ENCODE measurements at regions not wholly inside any gene's neighbourhood (a gene's known extent, or its start where the extent isn't known, plus 50 kb on each side); places are given as distances from the start of the nearest gene placed in this dataset.

GRCh38 chr12:75727577-75727976 is 216.2 kb upstream of the KRR1 start:
- no peak for DNase-seq
- in situ Hi-C loops (cut with MboI), result no loop called here
- H3K9ac ChIP-seq, result no peak overlapping the region
- no peaks in the 10 kb centered on the region for H3K27me3 ChIP-seq (replicated peaks; ENCODE audit: insufficient read depth)
- H2AFZ ChIP-seq, result no peak overlapping the region
- H3K4me1 ChIP-seq (ENCODE audit: insufficient read depth), result peaks cover 31% of the 10 kb centered on the region
- no peaks in the 10 kb centered on the region for H3K36me3 ChIP-seq (ENCODE audit: low read depth)
- H3K79me2 ChIP-seq (ENCODE audit: insufficient read depth), result no peaks in the 10 kb centered on the region
- no peak for TF ChIP-seq EZH2phosphoT487 (IDR thresholded peaks at IDR 0.05; ENCODE audit: insufficient read depth, low read depth)
- no peak for TF ChIP-seq EZH2 (IDR thresholded peaks at IDR 0.05; ENCODE audit: insufficient read depth, poor library complexity, severe bottlenecking)
- no peak overlapping the region for H3K4me2 ChIP-seq (ENCODE audit: unreplicated experiment)
- WGBS, 2 experiments (ENCODE audit: low coverage in 1 of 2, low lambda C conversion rate in 2 of 2, missing lambda C conversion rate in 2 of 2), result 100% methylated on average over 2 of the region's 2 CpGs
- H3K9me3 ChIP-seq (ENCODE audit: low read depth), result no peaks in the 10 kb centered on the region
- no peak overlapping the region for H3K4me3 ChIP-seq
- H4K20me1 ChIP-seq (ENCODE audit: insufficient read depth), result no peaks in the 10 kb centered on the region
- H3K9me2 ChIP-seq (ENCODE audit: insufficient read depth), result no peaks in the 10 kb centered on the region
- peaks cover 32% of the 10 kb centered on the region for H3F3A ChIP-seq (ENCODE audit: insufficient read depth)
- H3K27ac ChIP-seq, result no peak overlapping the region

GRCh38 chr12:75725521-75726111 is 214.2 kb upstream of the KRR1 start:
- Histone ChIP-seq H3K4me3 (peak overlapping the region; percentile 40), H3K9me2 (ENCODE audit: insufficient read depth) (no peaks in the 10 kb centered on the region), H3K27ac (peak overlapping the region; percentile 56), H2AFZ (peak overlapping the region; percentile 59), H3K27me3 (replicated peaks; ENCODE audit: insufficient read depth) (no peaks in the 10 kb centered on the region), H3K4me2 (ENCODE audit: unreplicated experiment) (peak overlapping the region; percentile 49), H3K9me3 (ENCODE audit: low read depth) (no peaks in the 10 kb centered on the region), H4K20me1 (ENCODE audit: insufficient read depth) (no peaks in the 10 kb centered on the region), H3K36me3 (ENCODE audit: low read depth) (no peaks in the 10 kb centered on the region), H3K9ac (no peak overlapping the region), H3K79me2 (ENCODE audit: insufficient read depth) (no peaks in the 10 kb centered on the region), H3K4me1 (ENCODE audit: insufficient read depth) (peaks cover 50% of the 10 kb centered on the region), H3F3A (ENCODE audit: insufficient read depth) (peaks cover 40% of the 10 kb centered on the region)
- in situ Hi-C loops (cut with MboI), result no loop called here
- TF ChIP-seq EZH2 (IDR thresholded peaks at IDR 0.05; ENCODE audit: insufficient read depth, poor library complexity, severe bottlenecking) (no peak), EZH2phosphoT487 (IDR thresholded peaks at IDR 0.05; ENCODE audit: insufficient read depth, low read depth) (no peak)
- 4% methylated on average over 3 of the region's 3 CpGs for WGBS, 2 experiments (ENCODE audit: low coverage in 1 of 2, low lambda C conversion rate in 2 of 2, missing lambda C conversion rate in 2 of 2)
- DNase-seq, result peak; percentile 77

GRCh38 chr12:75724928-75725312 is 213.5 kb upstream of the KRR1 start:
- no peaks in the 10 kb centered on the region for H3K36me3 ChIP-seq (ENCODE audit: low read depth)
- H3K4me2 ChIP-seq (ENCODE audit: unreplicated experiment), result peak overlapping the region; percentile 49
- H3K4me3 ChIP-seq, result peak overlapping the region; percentile 40
- no peaks in the 10 kb centered on the region for H3K9me2 ChIP-seq (ENCODE audit: insufficient read depth)
- H3F3A ChIP-seq (ENCODE audit: insufficient read depth), result peaks cover 40% of the 10 kb centered on the region
- no peaks in the 10 kb centered on the region for H4K20me1 ChIP-seq (ENCODE audit: insufficient read depth)
- peaks cover 51% of the 10 kb centered on the region for H3K4me1 ChIP-seq (ENCODE audit: insufficient read depth)
- in situ Hi-C loops (cut with MboI), result no loop called here
- no peaks in the 10 kb centered on the region for H3K9me3 ChIP-seq (ENCODE audit: low read depth)
- no peak overlapping the region for H2AFZ ChIP-seq
- TF ChIP-seq EZH2phosphoT487 (IDR thresholded peaks at IDR 0.05; ENCODE audit: insufficient read depth, low read depth) (no peak), EZH2 (IDR thresholded peaks at IDR 0.05; ENCODE audit: insufficient read depth, poor library complexity, severe bottlenecking) (no peak)
- DNase-seq, result peak; percentile 71
- H3K27ac ChIP-seq, result peak overlapping the region; percentile 56
- no peaks in the 10 kb centered on the region for H3K27me3 ChIP-seq (replicated peaks; ENCODE audit: insufficient read depth)
- no peak overlapping the region for H3K9ac ChIP-seq
- 1 to 2% methylated on average over 5 of the region's 5 CpGs for WGBS, 2 experiments (ENCODE audit: low coverage in 1 of 2, low lambda C conversion rate in 2 of 2, missing lambda C conversion rate in 2 of 2)
- H3K79me2 ChIP-seq (ENCODE audit: insufficient read depth), result no peaks in the 10 kb centered on the region

- H3K79me2 ChIP-seq (ENCODE audit: insufficient read depth), result no peaks in the 10 kb centered on the region
- no peaks in the 10 kb centered on the region for H3K27me3 ChIP-seq (replicated peaks; ENCODE audit: insufficient read depth)
- peak overlapping the region; percentile 56 for H3K27ac ChIP-seq
- H3K4me1 ChIP-seq (ENCODE audit: insufficient read depth), result peaks cover 51% of the 10 kb centered on the region
- no peak overlapping the region for H3K9ac ChIP-seq
- peak overlapping the region; percentile 49 for H3K4me2 ChIP-seq (ENCODE audit: unreplicated experiment)
- H4K20me1 ChIP-seq (ENCODE audit: insufficient read depth), result no peaks in the 10 kb centered on the region
- H2AFZ ChIP-seq, result no peak overlapping the region
- in situ Hi-C loops (cut with MboI), result no loop called here
- peaks cover 40% of the 10 kb centered on the region for H3F3A ChIP-seq (ENCODE audit: insufficient read depth)
- no peak for DNase-seq
- WGBS, 2 experiments (ENCODE audit: low coverage in 1 of 2, low lambda C conversion rate in 2 of 2, missing lambda C conversion rate in 2 of 2), result 85 to 88% methylated on average over 9 to 11 of the region's 11 CpGs
- no peaks in the 10 kb centered on the region for H3K36me3 ChIP-seq (ENCODE audit: low read depth)
- no peaks in the 10 kb centered on the region for H3K9me3 ChIP-seq (ENCODE audit: low read depth)
- H3K4me3 ChIP-seq, result peak overlapping the region; percentile 40; the same call in 1 of the 2 replicates
- TF ChIP-seq EZH2 (IDR thresholded peaks at IDR 0.05; ENCODE audit: insufficient read depth, poor library complexity, severe bottlenecking) (no peak), EZH2phosphoT487 (IDR thresholded peaks at IDR 0.05; ENCODE audit: insufficient read depth, low read depth) (no peak)
- no peaks in the 10 kb centered on the region for H3K9me2 ChIP-seq (ENCODE audit: insufficient read depth)
These were observed 213.0 kb upstream of the KRR1 start for GRCh38 chr12:75724307-75724927.
